Transverse colon (tissue), 4 donors: ENCODE measurements at regions not wholly inside any gene's neighbourhood (a gene's known extent, or its start where the extent isn't known, plus 50 kb on each side); places are given as distances from the start of the nearest gene placed in this dataset.

Experiments used
- DNase-seq: peaks from one replicate; pipeline ENCODE4 v3.0.0-alpha.2; 2019
- H3K27ac ChIP-seq, 4 donors: fragments of 200-600 bp; sonication (generic); 2 replicates each; pipeline ENCODE4 v1.5.1; 2016 to 2018; ENCODE audit warnings: inconsistent platforms in 4 of 4
- H3K27me3 ChIP-seq: fragments of 200-600 bp; sonication (generic); 2 replicates; pipeline ENCODE4 v1.5.1; 2017; ENCODE audit warnings: inconsistent platforms
- H3K36me3 ChIP-seq, 4 donors: fragments of 200-600 bp; sonication (generic); 2 replicates each; pipeline ENCODE4 v1.5.1; 2017 to 2019; ENCODE audit warnings: inconsistent platforms in 4 of 4
- H3K4me1 ChIP-seq, 4 donors: fragments of 200-600 bp; sonication (generic); 2 replicates each; pipeline ENCODE4 v1.5.1; 2017 to 2020; ENCODE audit warnings: inconsistent platforms in 4 of 4
- H3K4me3 ChIP-seq, 4 donors: fragments of 200-600 bp; sonication (generic); 1 replicate in 1 of 4; 2 replicates in 3 of 4; pipeline versions ENCODE4 v1.5.1 to v1.6.1; 2017 to 2019; ENCODE audit warnings: inconsistent platforms in 4 of 4
- H3K9me3 ChIP-seq, 2 donors: fragments of 200-600 bp; sonication (generic); 2 replicates each; pipeline ENCODE4 v1.5.1; 2017 to 2019; ENCODE audit warnings: inconsistent platforms in 2 of 2
- EP300 ChIP-seq: sonication (generic); formaldehyde crosslinking; IDR thresholded peaks from one replicate; pipeline ENCODE4 v1.6.1; 2017; ENCODE audit warnings: antibody characterized with exemption, low read depth
- POLR2A ChIP-seq: fragments of 450-650 bp; IDR thresholded peaks from one replicate; pipeline ENCODE4 v1.6.1; 2016; ENCODE audit warnings: antibody characterized with exemption, mild to moderate bottlenecking, moderate library complexity
- POLR2AphosphoS5 ChIP-seq, 3 donors: sonication (generic); formaldehyde crosslinking; IDR thresholded peaks; one replicate each; pipeline ENCODE4 v1.6.1; 2016; ENCODE audit warnings: antibody characterized with exemption in 3 of 3
- WGBS, 2 donors: methylation state at CpG; one replicate each; pipeline ENCODE4 v1.1.5; 2018; ENCODE audit warnings: low coverage in 1 of 2; 5-methylcytosine and 5-hydroxymethylcytosine counted together
- in situ Hi-C, 4 donors: fragments of 200-750 bp; cut with MboI; loops; one replicate each; pipeline versions ENCODE4 v1.15.0 to v1.15.1; 2017; ENCODE audit warnings: low sequenced_read_pairs in 3 of 4, low pct_ligation_motif_present in 1 of 4, low pct_unique_long_range_greater_than_20kb in 1 of 4
- intact Hi-C: fragments of 100-400 bp; cut with DNase I; formaldehyde crosslinking; loops from one replicate; pipeline ENCODE4 v1.15.1; 2023; ENCODE audit warnings: low total_unique reads
- TF ChIP-seq, protein P1 (sequence below), 5 experiments: fragments of 200-600 bp in 3 of 5; fragments of 450-650 bp in 2 of 5; sonication (generic) in 3 of 5; IDR thresholded peaks; 1 replicate in 2 of 5; 2 replicates in 3 of 5; pipeline ENCODE4 v1.5.1; 2016 to 2017; ENCODE audit warnings: antibody characterized with exemption in 5 of 5, inconsistent platforms in 3 of 5, mild to moderate bottlenecking in 2 of 5, moderate library complexity in 1 of 5

- Histone ChIP-seq H3K27ac (no peak overlapping the region), H3K4me3 (no peak overlapping the region), H3K36me3 (no peaks in the 10 kb centered on the region), H3K4me1 (no peaks in the 10 kb centered on the region), H3K27me3 (no peaks in the 10 kb centered on the region), H3K9me3 (no peaks in the 10 kb centered on the region)
- DNase-seq: no peak
- no peak for TF ChIP-seq POLR2AphosphoS5 (IDR thresholded peaks at IDR 0.05)
- TF ChIP-seq EP300: no peak
- TF ChIP-seq, protein P1, sequence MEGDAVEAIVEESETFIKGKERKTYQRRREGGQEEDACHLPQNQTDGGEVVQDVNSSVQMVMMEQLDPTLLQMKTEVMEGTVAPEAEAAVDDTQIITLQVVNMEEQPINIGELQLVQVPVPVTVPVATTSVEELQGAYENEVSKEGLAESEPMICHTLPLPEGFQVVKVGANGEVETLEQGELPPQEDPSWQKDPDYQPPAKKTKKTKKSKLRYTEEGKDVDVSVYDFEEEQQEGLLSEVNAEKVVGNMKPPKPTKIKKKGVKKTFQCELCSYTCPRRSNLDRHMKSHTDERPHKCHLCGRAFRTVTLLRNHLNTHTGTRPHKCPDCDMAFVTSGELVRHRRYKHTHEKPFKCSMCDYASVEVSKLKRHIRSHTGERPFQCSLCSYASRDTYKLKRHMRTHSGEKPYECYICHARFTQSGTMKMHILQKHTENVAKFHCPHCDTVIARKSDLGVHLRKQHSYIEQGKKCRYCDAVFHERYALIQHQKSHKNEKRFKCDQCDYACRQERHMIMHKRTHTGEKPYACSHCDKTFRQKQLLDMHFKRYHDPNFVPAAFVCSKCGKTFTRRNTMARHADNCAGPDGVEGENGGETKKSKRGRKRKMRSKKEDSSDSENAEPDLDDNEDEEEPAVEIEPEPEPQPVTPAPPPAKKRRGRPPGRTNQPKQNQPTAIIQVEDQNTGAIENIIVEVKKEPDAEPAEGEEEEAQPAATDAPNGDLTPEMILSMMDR (IDR thresholded peaks at IDR 0.05): no peak
- no peak for TF ChIP-seq POLR2A
- 82 to 84% methylated on average over 3 to 5 of the region's 5 CpGs for WGBS, 2 donors
- intact Hi-C loops: no loop called here
- in situ Hi-C loops: no loop called here
Observed at GRCh38 chr4:43234626-43235415, 342.3 kb downstream of the GRXCR1 start.

- no peak for TF ChIP-seq POLR2A
- TF ChIP-seq, protein P1 (IDR thresholded peaks at IDR 0.05): no peak
- intact Hi-C loops (no loop called here), in situ Hi-C loops (no loop called here)
- WGBS, 2 donors: 57 to 75% methylated on average over 1 of the region's 1 CpG
- Histone ChIP-seq H3K4me1 (no peaks in the 10 kb centered on the region), H3K9me3 (no peaks in the 10 kb centered on the region), H3K4me3 (no peak overlapping the region), H3K36me3 (no peaks in the 10 kb centered on the region), H3K27me3 (no peaks in the 10 kb centered on the region), H3K27ac (no peak overlapping the region)
- DNase-seq: no peak
Observed at GRCh38 chr4:43238008-43238407, 345.5 kb downstream of the GRXCR1 start.

DNA sequence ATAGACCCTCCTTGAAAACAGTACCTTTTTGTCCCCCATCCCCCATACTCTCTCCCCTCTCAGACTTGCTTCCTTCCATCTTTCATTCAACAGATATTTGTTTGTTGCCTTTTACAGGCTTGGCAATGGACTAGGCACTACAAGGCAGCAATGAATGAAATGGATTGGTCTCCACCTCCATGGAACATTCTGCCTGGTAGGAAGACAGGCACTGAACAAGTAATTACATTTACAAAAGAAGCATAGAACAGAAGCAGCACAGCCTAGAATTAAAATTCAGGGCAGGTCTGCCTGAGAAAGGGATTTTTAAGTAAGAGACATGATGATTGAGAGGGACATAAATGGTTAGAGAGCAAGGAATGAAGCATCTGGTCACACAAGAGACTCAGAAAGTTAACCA is 346.1 kb downstream of the GRXCR1 start:
- Histone ChIP-seq H3K27ac (no peak overlapping the region), H3K36me3 (no peaks in the 10 kb centered on the region), H3K27me3 (no peaks in the 10 kb centered on the region), H3K4me3 (no peak overlapping the region), H3K4me1 (no peaks in the 10 kb centered on the region), H3K9me3 (no peaks in the 10 kb centered on the region)
- intact Hi-C loops: no loop called here
- in situ Hi-C loops: no loop called here
- DNase-seq: no peak
- TF ChIP-seq, protein P1 (IDR thresholded peaks at IDR 0.05): no peak
- TF ChIP-seq POLR2AphosphoS5 (IDR thresholded peaks at IDR 0.05) (no peak), EP300 (no peak), POLR2A (no peak)

DNA sequence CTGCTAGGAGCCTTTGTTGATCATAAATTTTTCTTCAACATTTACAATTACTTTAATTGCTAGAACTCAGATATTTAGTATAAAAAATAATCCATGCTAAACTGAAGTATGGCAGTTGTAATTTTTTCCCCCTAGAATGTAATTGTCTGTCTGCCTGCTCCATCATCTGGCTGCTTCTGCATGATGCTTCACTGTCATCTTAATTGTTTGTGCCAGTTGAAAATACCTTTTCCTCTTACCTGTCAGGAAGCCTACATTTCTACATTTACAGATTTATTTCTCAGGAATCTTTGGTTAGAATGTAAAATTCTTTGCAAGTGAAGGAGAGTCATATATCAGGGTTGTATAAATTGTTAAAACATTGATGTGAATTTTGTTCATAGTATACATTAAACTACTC is 348.6 kb downstream of the GRXCR1 start:
- in situ Hi-C loops (no loop called here), intact Hi-C loops (no loop called here)
- TF ChIP-seq, protein P1 (IDR thresholded peaks at IDR 0.05): no peak
- no peak for TF ChIP-seq POLR2A
- TF ChIP-seq POLR2AphosphoS5 (IDR thresholded peaks at IDR 0.05): no peak
- no peak for TF ChIP-seq EP300
- Histone ChIP-seq H3K27ac (no peak overlapping the region), H3K36me3 (no peaks in the 10 kb centered on the region), H3K9me3 (no peaks in the 10 kb centered on the region), H3K27me3 (no peaks in the 10 kb centered on the region), H3K4me3 (no peak overlapping the region), H3K4me1 (no peaks in the 10 kb centered on the region)
- DNase-seq: no peak
